ENCODE measurements at regions not wholly inside any gene's neighbourhood (a gene's known extent, or its start where the extent isn't known, plus 50 kb on each side); places are given as distances from the start of the nearest gene placed in this dataset.

- H3K9me2 ChIP-seq (replicated peaks; ENCODE audit: control insufficient read depth, low read length): no peaks in the 10 kb centered on the region
- no peaks in the 10 kb centered on the region for H4K20me1 ChIP-seq (ENCODE audit: control insufficient read depth, insufficient read depth, low read depth, low read length)
- peaks cover 5% of the 10 kb centered on the region; the same call in 1 of the 2 replicates for H3K4me1 ChIP-seq (ENCODE audit: control insufficient read depth, low read length)
- no peak overlapping the region for H3K4me2 ChIP-seq (ENCODE audit: low read length)
- H3K79me2 ChIP-seq (ENCODE audit: control insufficient read depth, low read length): no peaks in the 10 kb centered on the region
- no peaks in the 10 kb centered on the region for H3K36me3 ChIP-seq (ENCODE audit: control insufficient read depth, low read length)
- H3F3A ChIP-seq (ENCODE audit: control insufficient read depth, insufficient read depth): no peaks in the 10 kb centered on the region
- no peak overlapping the region for H3K4me3 ChIP-seq (ENCODE audit: low read length)
- no peaks in the 10 kb centered on the region for H3K9me3 ChIP-seq (ENCODE audit: control insufficient read depth, insufficient read depth, low read length)
- H3K27me3 ChIP-seq (ENCODE audit: control insufficient read depth, low read length): 0 out of 2 replicates have a peak, but pooled peaks cover 2% of the 10 kb centered on the region
- no peak for TF ChIP-seq EZH2phosphoT487 (IDR thresholded peaks at IDR 0.05; ENCODE audit: borderline replicate concordance, low read length)
- no peak overlapping the region for H3K27ac ChIP-seq (ENCODE audit: low read depth, low read length)
These were observed 108.8 kb upstream of the JARID2 start for GRCh38 chr6:15137086-15137485.

GRCh38 chr6:15143086-15143485, 102.8 kb upstream of the JARID2 start:
- H3K4me3 ChIP-seq (ENCODE audit: low read length): no peak overlapping the region
- no peaks in the 10 kb centered on the region for H3K4me1 ChIP-seq (ENCODE audit: control insufficient read depth, low read length)
- no peaks in the 10 kb centered on the region for H3F3A ChIP-seq (ENCODE audit: control insufficient read depth, insufficient read depth)
- H4K20me1 ChIP-seq (ENCODE audit: control insufficient read depth, insufficient read depth, low read depth, low read length): no peaks in the 10 kb centered on the region
- TF ChIP-seq CTCF (IDR thresholded peaks at IDR 0.05; ENCODE audit: low read depth, low read length, poor library complexity, severe bottlenecking) (no peak), EZH2phosphoT487 (IDR thresholded peaks at IDR 0.05; ENCODE audit: borderline replicate concordance, low read length) (no peak)
- no peaks in the 10 kb centered on the region for H3K9me3 ChIP-seq (ENCODE audit: control insufficient read depth, insufficient read depth, low read length)
- no peaks in the 10 kb centered on the region for H3K9me2 ChIP-seq (replicated peaks; ENCODE audit: control insufficient read depth, low read length)
- no peak overlapping the region for H3K27ac ChIP-seq (ENCODE audit: low read depth, low read length)
- no peak overlapping the region for H3K4me2 ChIP-seq (ENCODE audit: low read length)
- no peaks in the 10 kb centered on the region for H3K36me3 ChIP-seq (ENCODE audit: control insufficient read depth, low read length)
- no peaks in the 10 kb centered on the region for H3K79me2 ChIP-seq (ENCODE audit: control insufficient read depth, low read length)
- H3K27me3 ChIP-seq (ENCODE audit: control insufficient read depth, low read length): 0 out of 2 replicates have a peak, but pooled peaks cover 2% of the 10 kb centered on the region

GRCh38 chr6:15143540-15143939, 102.3 kb upstream of the JARID2 start:
- no peaks in the 10 kb centered on the region for H3K9me3 ChIP-seq (ENCODE audit: control insufficient read depth, insufficient read depth, low read length)
- no peaks in the 10 kb centered on the region for H3K79me2 ChIP-seq (ENCODE audit: control insufficient read depth, low read length)
- H4K20me1 ChIP-seq (ENCODE audit: control insufficient read depth, insufficient read depth, low read depth, low read length): no peaks in the 10 kb centered on the region
- no peak overlapping the region for H3K4me2 ChIP-seq (ENCODE audit: low read length)
- H3K9me2 ChIP-seq (replicated peaks; ENCODE audit: control insufficient read depth, low read length): no peaks in the 10 kb centered on the region
- no peaks in the 10 kb centered on the region for H3F3A ChIP-seq (ENCODE audit: control insufficient read depth, insufficient read depth)
- no peak overlapping the region for H3K27ac ChIP-seq (ENCODE audit: low read depth, low read length)
- TF ChIP-seq EZH2phosphoT487 (IDR thresholded peaks at IDR 0.05; ENCODE audit: borderline replicate concordance, low read length): no peak
- no peaks in the 10 kb centered on the region for H3K4me1 ChIP-seq (ENCODE audit: control insufficient read depth, low read length)
- H3K36me3 ChIP-seq (ENCODE audit: control insufficient read depth, low read length): no peaks in the 10 kb centered on the region
- H3K27me3 ChIP-seq (ENCODE audit: control insufficient read depth, low read length): 0 out of 2 replicates have a peak, but pooled peaks cover 2% of the 10 kb centered on the region
- H3K4me3 ChIP-seq (ENCODE audit: low read length): no peak overlapping the region

GRCh38 chr6:15145821-15146220, 100.0 kb upstream of the JARID2 start:
- H3K79me2 ChIP-seq (ENCODE audit: control insufficient read depth, low read length): no peaks in the 10 kb centered on the region
- 0 out of 2 replicates have a peak, but pooled peaks cover under 1% of the 10 kb centered on the region for H3K27me3 ChIP-seq (ENCODE audit: control insufficient read depth, low read length)
- TF ChIP-seq CTCF (IDR thresholded peaks at IDR 0.05; ENCODE audit: low read depth, low read length, poor library complexity, severe bottlenecking): no peak
- H4K20me1 ChIP-seq (ENCODE audit: control insufficient read depth, insufficient read depth, low read depth, low read length): no peaks in the 10 kb centered on the region
- H3K36me3 ChIP-seq (ENCODE audit: control insufficient read depth, low read length): no peaks in the 10 kb centered on the region
- no peaks in the 10 kb centered on the region for H3K9me3 ChIP-seq (ENCODE audit: control insufficient read depth, insufficient read depth, low read length)
- peaks cover 7% of the 10 kb centered on the region for H3K4me1 ChIP-seq (ENCODE audit: control insufficient read depth, low read length)
- H3K4me3 ChIP-seq (ENCODE audit: low read length): no peak overlapping the region
- H3K9me2 ChIP-seq (replicated peaks; ENCODE audit: control insufficient read depth, low read length): no peaks in the 10 kb centered on the region
- no peak overlapping the region for H3K27ac ChIP-seq (ENCODE audit: low read depth, low read length)
- H3F3A ChIP-seq (ENCODE audit: control insufficient read depth, insufficient read depth): no peaks in the 10 kb centered on the region
- H3K4me2 ChIP-seq (ENCODE audit: low read length): no peak overlapping the region
